ENCODE measurements at regions not wholly inside any gene's neighbourhood (a gene's known extent, or its start where the extent isn't known, plus 50 kb on each side); places are given as distances from the start of the nearest gene placed in this dataset.

DNA sequence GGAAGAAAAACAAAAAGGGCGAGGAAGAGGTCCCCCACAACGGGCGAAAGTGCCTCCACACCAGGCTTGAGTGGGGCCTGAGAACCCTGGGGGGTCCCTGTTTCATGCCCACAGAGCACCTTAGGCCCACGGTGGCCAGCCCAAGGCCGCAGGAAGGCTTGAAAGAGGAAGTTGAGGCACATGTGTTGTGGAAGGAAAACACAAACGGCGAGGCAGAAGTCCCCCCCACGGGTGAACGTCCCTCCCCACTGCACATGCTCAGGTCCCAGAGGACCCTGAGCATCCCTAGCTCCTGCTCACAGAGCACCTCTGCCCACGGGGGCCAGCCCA, 371.5 kb downstream of the ALG10 start:
- no peak for DNase-seq
- Histone ChIP-seq H3K4me2 (ENCODE audit: low read length, poor library complexity, severe bottlenecking) (no peak overlapping the region), H2BK15ac (ENCODE audit: low read depth, poor library complexity, severe bottlenecking) (no peak overlapping the region), H2AK5ac (ENCODE audit: low read length, severe bottlenecking) (no peak overlapping the region), H2BK12ac (ENCODE audit: low read length in 2 of 2) (no peak overlapping the region), H3K18ac (ENCODE audit: low read depth in 1 of 2, low read length in 2 of 2) (no peak overlapping the region), H3K79me1 (replicated peaks; ENCODE audit: low read length, poor library complexity, severe bottlenecking) (no peaks in the 10 kb centered on the region), H2AFZ (ENCODE audit: low read depth, low read length) (no peak overlapping the region), H3K14ac (ENCODE audit: low read length in 2 of 2) (no peak overlapping the region), H3K27ac (ENCODE audit: low read length, poor library complexity, severe bottlenecking) (no peak overlapping the region), H3K36me3 (ENCODE audit: control insufficient read depth in 1 of 2, insufficient read depth in 2 of 2, low read depth in 1 of 2, low read length in 2 of 2) (no peaks in the 10 kb centered on the region), H2BK5ac (ENCODE audit: low read depth, low read length, poor library complexity, severe bottlenecking) (no peak overlapping the region), H4K8ac (ENCODE audit: low read length) (no peak overlapping the region), H3K4me1 (ENCODE audit: control insufficient read depth, insufficient read depth, low read depth, low read length) (no peaks in the 10 kb centered on the region), H3K4me3 (ENCODE audit: insufficient read depth in 1 of 2, low read depth in 1 of 2, low read length in 2 of 2) (no peak overlapping the region), H2BK120ac (ENCODE audit: low read depth, low read length) (no peak overlapping the region), H3K27me3 (ENCODE audit: control insufficient read depth in 1 of 2, insufficient read depth in 1 of 2, low read length in 2 of 2) (no peaks in the 10 kb centered on the region), H3K9me3 (ENCODE audit: control insufficient read depth, low read length) (no peaks in the 10 kb centered on the region), H3K9ac (ENCODE audit: low read length) (no peak overlapping the region), H3K4ac (ENCODE audit: low read depth in 1 of 2, low read length in 2 of 2) (no peak overlapping the region), H4K91ac (ENCODE audit: low read length) (no peak overlapping the region), H3K23ac (ENCODE audit: low read length in 2 of 2) (no peak overlapping the region)
- WGBS, result 48% methylated on average over 9 of the region's 10 CpGs

GRCh38 chr12:34394211-34395055, 372.1 kb downstream of the ALG10 start:
- H3K4me1 ChIP-seq (ENCODE audit: control insufficient read depth, insufficient read depth, low read depth, low read length), result no peaks in the 10 kb centered on the region
- no peaks in the 10 kb centered on the region for H3K27me3 ChIP-seq (ENCODE audit: control insufficient read depth in 1 of 2, insufficient read depth in 1 of 2, low read length in 2 of 2)
- H3K27ac ChIP-seq (ENCODE audit: low read length, poor library complexity, severe bottlenecking), result no peak overlapping the region
- 63% methylated on average over 29 of the region's 29 CpGs for WGBS
- H3K14ac ChIP-seq (ENCODE audit: low read length in 2 of 2), result no peak overlapping the region
- no peak overlapping the region for H2BK12ac ChIP-seq (ENCODE audit: low read length in 2 of 2)
- no peak overlapping the region for H4K91ac ChIP-seq (ENCODE audit: low read length)
- H2BK120ac ChIP-seq (ENCODE audit: low read depth, low read length), result no peak overlapping the region
- no peak overlapping the region for H3K4me2 ChIP-seq (ENCODE audit: low read length, poor library complexity, severe bottlenecking)
- no peak for DNase-seq
- H2AK5ac ChIP-seq (ENCODE audit: low read length, severe bottlenecking), result no peak overlapping the region
- no peak overlapping the region for H4K8ac ChIP-seq (ENCODE audit: low read length)
- no peak overlapping the region for H3K9ac ChIP-seq (ENCODE audit: low read length)
- no peak overlapping the region for H2AFZ ChIP-seq (ENCODE audit: low read depth, low read length)
- H3K9me3 ChIP-seq (ENCODE audit: control insufficient read depth, low read length), result no peaks in the 10 kb centered on the region
- no peak overlapping the region for H3K4me3 ChIP-seq (ENCODE audit: insufficient read depth in 1 of 2, low read depth in 1 of 2, low read length in 2 of 2)
- H3K79me1 ChIP-seq (replicated peaks; ENCODE audit: low read length, poor library complexity, severe bottlenecking), result no peaks in the 10 kb centered on the region
- no peak overlapping the region for H3K23ac ChIP-seq (ENCODE audit: low read length in 2 of 2)
- no peak overlapping the region for H3K4ac ChIP-seq (ENCODE audit: low read depth in 1 of 2, low read length in 2 of 2)
- H3K18ac ChIP-seq (ENCODE audit: low read depth in 1 of 2, low read length in 2 of 2), result no peak overlapping the region
- no peak overlapping the region for H2BK5ac ChIP-seq (ENCODE audit: low read depth, low read length, poor library complexity, severe bottlenecking)
- no peaks in the 10 kb centered on the region for H3K36me3 ChIP-seq (ENCODE audit: control insufficient read depth in 1 of 2, insufficient read depth in 2 of 2, low read depth in 1 of 2, low read length in 2 of 2)
- no peak overlapping the region for H2BK15ac ChIP-seq (ENCODE audit: low read depth, poor library complexity, severe bottlenecking)

- no peak overlapping the region for H3K9ac ChIP-seq (ENCODE audit: low read length)
- no peak overlapping the region for H3K4ac ChIP-seq (ENCODE audit: low read depth in 1 of 2, low read length in 2 of 2)
- H2BK15ac ChIP-seq (ENCODE audit: low read depth, poor library complexity, severe bottlenecking), result no peak overlapping the region
- no peak overlapping the region for H2BK12ac ChIP-seq (ENCODE audit: low read length in 2 of 2)
- H3K4me3 ChIP-seq (ENCODE audit: insufficient read depth in 1 of 2, low read depth in 1 of 2, low read length in 2 of 2), result no peak overlapping the region
- no peak overlapping the region for H4K8ac ChIP-seq (ENCODE audit: low read length)
- no peak overlapping the region for H4K91ac ChIP-seq (ENCODE audit: low read length)
- H3K4me1 ChIP-seq (ENCODE audit: control insufficient read depth, insufficient read depth, low read depth, low read length), result no peaks in the 10 kb centered on the region
- no peak overlapping the region for H3K23ac ChIP-seq (ENCODE audit: low read length in 2 of 2)
- no peak for DNase-seq
- H2AK5ac ChIP-seq (ENCODE audit: low read length, severe bottlenecking), result no peak overlapping the region
- H3K18ac ChIP-seq (ENCODE audit: low read depth in 1 of 2, low read length in 2 of 2), result no peak overlapping the region
- H3K14ac ChIP-seq (ENCODE audit: low read length in 2 of 2), result no peak overlapping the region
- no peak overlapping the region for H3K27ac ChIP-seq (ENCODE audit: low read length, poor library complexity, severe bottlenecking)
- no peak overlapping the region for H2AFZ ChIP-seq (ENCODE audit: low read depth, low read length)
- H3K4me2 ChIP-seq (ENCODE audit: low read length, poor library complexity, severe bottlenecking), result no peak overlapping the region
- H3K27me3 ChIP-seq (ENCODE audit: control insufficient read depth in 1 of 2, insufficient read depth in 1 of 2, low read length in 2 of 2), result no peaks in the 10 kb centered on the region
- no peak overlapping the region for H2BK120ac ChIP-seq (ENCODE audit: low read depth, low read length)
- H3K36me3 ChIP-seq (ENCODE audit: control insufficient read depth in 1 of 2, insufficient read depth in 2 of 2, low read depth in 1 of 2, low read length in 2 of 2), result no peaks in the 10 kb centered on the region
- no peaks in the 10 kb centered on the region for H3K9me3 ChIP-seq (ENCODE audit: control insufficient read depth, low read length)
- H3K79me1 ChIP-seq (replicated peaks; ENCODE audit: low read length, poor library complexity, severe bottlenecking), result no peaks in the 10 kb centered on the region
- WGBS, result 72% methylated on average over 28 of the region's 28 CpGs
- H2BK5ac ChIP-seq (ENCODE audit: low read depth, low read length, poor library complexity, severe bottlenecking), result no peak overlapping the region
These were observed 373.0 kb downstream of the ALG10 start for GRCh38 chr12:34395056-34396005.
